ENCODE measurements at regions not wholly inside any gene's neighbourhood (a gene's known extent, or its start where the extent isn't known, plus 50 kb on each side); places are given as distances from the start of the nearest gene placed in this dataset.

GRCh38 chr18:78814766-78815165, 164.9 kb upstream of the SALL3 start:
- TF ChIP-seq POLR2A (IDR thresholded peaks at IDR 0.05) (no peak), CTCF (IDR thresholded peaks at IDR 0.05) (no peak)
